ENCODE measurements at regions not wholly inside any gene's neighbourhood (a gene's known extent, or its start where the extent isn't known, plus 50 kb on each side); places are given as distances from the start of the nearest gene placed in this dataset.

- DNase-seq (ENCODE audit: low spot score) = peak; percentile 32
Measured at GRCh38 chr20:12022126-12022525, 104.4 kb downstream of the BTBD3 start.

DNA sequence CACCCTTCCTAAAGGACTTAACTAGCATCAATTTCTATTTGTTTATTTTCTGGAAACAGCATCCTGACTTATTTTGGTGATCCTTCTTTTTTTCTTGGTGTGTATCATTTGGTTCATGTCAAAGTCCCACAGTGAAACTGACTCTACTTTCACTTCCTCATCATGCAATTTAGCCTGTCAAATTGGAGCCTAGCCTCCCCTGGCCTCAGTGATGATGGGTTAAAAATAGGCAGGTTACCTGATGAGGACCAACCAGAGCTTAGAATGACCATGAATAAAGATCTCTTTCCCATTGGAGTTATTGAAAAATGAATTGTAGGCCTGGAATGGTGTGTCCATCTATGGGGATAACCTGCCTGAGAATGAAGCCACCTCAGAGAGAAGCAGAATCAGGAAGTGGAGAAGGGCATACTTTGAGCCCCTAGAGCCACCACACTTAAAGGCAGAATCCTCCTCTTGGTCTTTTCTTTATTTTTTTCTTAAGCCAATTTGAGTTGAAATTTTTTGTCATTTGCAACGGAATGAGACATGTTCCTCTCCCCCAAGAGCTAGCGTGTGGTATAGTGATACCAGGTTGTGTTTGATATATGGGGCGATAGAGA lies 105.6 kb downstream of the BTBD3 start:
- no peak for DNase-seq (ENCODE audit: low spot score)

GRCh38 chr20:12028771-12029170 lies 111.1 kb downstream of the BTBD3 start:
- no peak for DNase-seq (ENCODE audit: low spot score)

DNA sequence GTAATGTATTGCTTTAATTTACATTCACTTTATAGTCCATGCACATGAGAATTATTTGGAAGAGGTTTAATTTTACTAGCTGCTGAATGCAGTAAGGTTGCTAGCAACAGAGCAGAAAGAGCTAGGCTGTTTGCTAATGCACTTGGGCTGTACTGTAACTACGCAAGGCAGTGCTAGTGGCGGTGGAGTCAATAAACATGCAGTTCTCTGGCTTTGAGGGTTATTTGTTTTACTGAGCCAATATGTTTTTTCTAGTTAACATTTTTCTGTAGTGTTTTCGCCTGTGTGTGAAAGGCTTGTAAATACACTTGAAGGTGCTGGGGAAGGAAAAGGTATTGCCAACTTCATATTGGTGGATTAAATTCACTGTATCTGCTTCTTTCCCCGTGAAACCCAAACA lies 112.8 kb downstream of the BTBD3 start:
- no peak for DNase-seq (ENCODE audit: low spot score)

- no peak for DNase-seq (ENCODE audit: low spot score)
Measured at GRCh38 chr20:12036142-12036541, 118.4 kb downstream of the BTBD3 start.

DNA sequence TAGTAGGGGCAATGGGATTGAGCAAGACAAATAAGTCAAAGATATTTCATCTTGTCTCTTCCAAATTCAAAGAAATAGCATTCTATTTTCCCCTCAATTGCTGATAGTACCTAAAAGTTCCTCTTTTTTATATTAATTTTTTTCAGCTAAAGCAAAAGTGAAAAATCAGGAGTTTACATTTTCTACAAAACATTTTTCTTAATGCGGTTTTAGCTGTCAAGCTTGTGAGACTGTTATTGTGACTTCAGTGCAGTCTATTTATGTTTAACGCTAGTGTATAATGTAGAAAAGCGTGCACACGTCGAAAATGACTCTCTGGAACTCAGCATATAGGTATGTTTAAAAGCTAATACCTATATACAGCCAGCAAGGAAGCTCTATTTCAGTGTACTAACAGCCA lies 119.8 kb downstream of the BTBD3 start:
- no peak for DNase-seq (ENCODE audit: low spot score)

- DNase-seq (ENCODE audit: low spot score) = no peak
Measured at GRCh38 chr20:12040261-12040660, 122.6 kb downstream of the BTBD3 start.

DNA sequence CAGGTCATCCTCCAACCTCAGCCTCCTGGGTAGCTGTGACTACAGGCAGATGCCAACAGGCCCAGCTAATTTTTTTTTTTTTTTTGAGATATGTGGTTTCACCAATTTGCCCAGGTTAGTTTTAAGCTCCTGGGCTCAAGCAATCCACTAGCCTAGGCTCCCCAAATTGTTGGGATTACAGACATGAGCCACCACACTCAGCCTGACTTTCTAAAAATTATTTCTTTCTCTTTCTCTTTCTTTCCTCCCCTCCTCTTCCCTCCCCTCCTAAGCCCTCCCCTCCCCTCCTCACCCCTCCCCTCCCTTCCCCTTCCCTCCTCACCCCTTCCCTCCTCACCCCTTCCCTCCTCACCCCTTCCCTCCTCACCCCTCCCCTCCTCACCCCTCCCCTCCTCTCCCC lies 127.3 kb downstream of the BTBD3 start:
- no peak for DNase-seq (ENCODE audit: low spot score)

- no peak for DNase-seq (ENCODE audit: low spot score)
Measured at GRCh38 chr20:12047838-12048432, 130.2 kb downstream of the BTBD3 start.

DNA sequence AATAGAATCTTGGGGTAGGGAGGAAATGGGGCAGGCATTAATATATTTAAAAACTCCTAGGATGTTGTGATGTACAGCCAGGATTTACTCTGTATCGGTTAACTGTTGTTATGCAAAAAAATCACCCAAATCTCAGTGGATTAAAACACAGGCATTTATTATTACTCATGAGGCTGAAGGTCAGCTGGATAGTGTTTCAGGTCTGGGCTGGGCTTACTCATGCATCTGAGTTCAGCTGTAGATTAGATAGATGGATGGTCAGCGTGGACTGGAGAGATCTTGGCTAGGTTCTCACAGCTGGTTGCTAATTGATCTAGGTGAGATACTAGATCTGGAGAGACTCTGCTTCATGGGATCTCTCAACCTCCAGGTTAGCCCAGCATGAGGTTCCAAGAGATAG lies 131.4 kb downstream of the BTBD3 start:
- DNase-seq (ENCODE audit: low spot score) = no peak

- no peak for DNase-seq (ENCODE audit: low spot score)
Measured at GRCh38 chr20:12051206-12052163, 133.8 kb downstream of the BTBD3 start.

GRCh38 chr20:12053353-12053752 lies 135.7 kb downstream of the BTBD3 start:
- DNase-seq (ENCODE audit: low spot score) = no peak

DNA sequence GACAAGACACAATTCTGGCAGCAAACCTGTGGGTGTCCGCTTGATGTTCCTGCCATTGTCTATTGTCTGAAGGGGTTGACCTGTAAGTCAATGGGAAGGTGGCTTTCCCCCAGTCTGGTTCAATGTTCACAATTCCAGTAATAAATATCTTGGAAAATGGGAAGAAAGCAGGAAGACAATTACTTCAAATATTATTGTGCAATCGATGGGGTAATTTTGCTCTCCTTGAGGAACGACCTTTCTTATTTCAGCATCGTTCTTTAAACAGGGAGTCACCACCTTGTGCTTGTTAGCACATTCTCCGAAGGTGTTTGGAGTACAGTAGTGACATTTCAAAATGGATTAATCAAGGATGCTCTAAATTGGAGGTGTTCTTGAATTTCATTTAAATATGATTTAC lies 136.9 kb downstream of the BTBD3 start:
- no peak for DNase-seq (ENCODE audit: low spot score)

DNA sequence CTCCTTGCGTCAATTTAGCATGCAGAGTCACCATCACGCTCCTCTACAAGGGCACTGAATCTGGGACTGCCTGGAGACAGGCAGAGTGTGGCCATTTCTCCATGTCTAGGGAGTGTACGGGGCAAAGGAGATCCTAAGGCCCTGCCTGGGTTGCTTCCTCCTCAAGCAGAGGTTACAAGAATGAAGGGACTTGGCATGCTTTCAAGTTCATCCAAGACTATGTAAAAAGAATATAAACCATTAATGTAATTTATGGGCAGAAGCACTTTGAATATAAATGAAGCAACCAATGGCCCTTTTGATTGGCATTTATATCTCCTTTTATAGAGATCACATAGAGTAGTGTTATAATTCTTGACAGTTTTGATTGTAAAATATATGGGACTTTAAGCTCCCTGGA lies 137.5 kb downstream of the BTBD3 start:
- no peak for DNase-seq (ENCODE audit: low spot score)

DNA sequence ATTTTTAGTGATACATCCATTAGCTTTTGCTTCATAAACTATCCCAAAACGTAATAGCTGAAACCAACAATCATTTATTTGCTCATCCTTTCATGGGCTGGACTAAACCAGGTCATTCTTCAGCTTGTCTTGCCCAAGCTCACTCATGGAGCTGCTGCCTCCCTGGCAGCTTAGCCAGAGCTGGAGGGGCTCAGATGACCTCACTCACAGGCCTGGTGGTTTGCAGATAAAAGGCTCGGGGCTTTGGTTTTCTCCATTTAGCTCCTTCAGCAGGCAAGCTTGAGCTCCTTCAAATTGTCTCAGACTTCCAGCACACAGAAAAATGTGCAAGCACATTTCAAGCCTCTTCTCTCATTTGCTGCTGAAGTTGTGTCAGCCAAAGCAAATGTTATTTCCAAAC lies 139.1 kb downstream of the BTBD3 start:
- DNase-seq (ENCODE audit: low spot score) = no peak

DNA sequence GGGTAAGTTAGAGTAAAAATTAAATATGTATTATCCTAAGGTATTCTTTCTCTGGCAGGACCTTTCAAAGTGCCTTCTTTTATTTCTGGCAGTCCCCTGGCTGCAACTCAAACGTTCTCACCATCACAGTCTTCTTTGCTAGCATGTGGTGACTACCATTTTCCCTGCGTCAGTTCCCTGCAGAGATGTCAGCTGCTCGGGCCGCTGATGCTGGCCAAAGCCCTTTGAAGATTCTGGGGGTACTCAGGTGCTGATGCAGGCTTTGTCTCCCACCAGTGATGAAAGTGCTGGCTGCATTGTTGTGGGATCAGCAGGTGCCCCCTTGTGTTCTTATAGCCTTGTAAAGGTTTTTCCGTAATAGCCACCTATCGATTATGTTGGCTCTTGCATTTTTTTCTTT lies 140.1 kb downstream of the BTBD3 start:
- DNase-seq (ENCODE audit: low spot score) = no peak

GRCh38 chr20:12058216-12058615 lies 140.5 kb downstream of the BTBD3 start:
- no peak for DNase-seq (ENCODE audit: low spot score)

GRCh38 chr20:12061466-12061865 lies 143.8 kb downstream of the BTBD3 start:
- no peak for DNase-seq (ENCODE audit: low spot score)

- DNase-seq (ENCODE audit: low spot score) = no peak
Measured at GRCh38 chr20:12063106-12063684, 145.5 kb downstream of the BTBD3 start.

DNA sequence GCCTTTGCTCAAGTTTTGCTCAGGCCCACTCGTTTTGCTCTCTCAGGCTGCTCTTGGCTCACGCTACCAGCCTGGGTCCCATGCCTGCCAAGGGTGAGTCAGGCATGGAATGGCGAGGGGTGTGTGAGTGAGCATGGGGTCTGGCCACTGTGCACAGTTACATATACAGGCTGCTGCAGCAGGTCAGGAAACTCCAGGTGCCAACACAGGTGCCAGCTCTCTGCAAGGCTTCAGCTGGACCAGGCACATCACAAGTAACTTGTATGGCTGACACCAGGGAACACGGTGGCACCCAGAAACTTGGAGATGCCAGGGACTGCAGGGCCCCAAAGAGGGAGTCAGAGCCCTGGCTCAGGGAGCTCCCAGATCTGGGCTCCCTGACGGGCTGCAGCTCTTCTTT lies 146.8 kb downstream of the BTBD3 start:
- no peak for DNase-seq (ENCODE audit: low spot score)

DNA sequence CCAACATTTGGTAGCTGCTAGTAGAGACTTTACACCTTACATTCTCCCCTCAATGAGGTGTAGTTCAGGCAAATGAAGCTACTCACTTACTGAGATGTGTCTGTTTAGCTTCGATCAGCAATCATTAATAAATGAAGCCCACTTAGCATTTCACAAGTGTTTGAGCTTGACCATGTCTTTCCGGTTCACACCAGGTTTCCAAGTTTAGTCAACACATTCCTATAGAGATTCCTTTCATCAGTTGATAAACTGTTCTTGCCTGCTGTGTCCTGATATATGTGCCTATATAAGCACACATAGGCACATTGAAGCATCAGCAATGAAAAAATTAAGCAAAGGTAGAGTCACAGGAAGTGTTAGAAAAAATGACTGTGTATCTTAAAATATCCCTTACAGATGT lies 150.0 kb downstream of the BTBD3 start:
- DNase-seq (ENCODE audit: low spot score) = no peak

- DNase-seq (ENCODE audit: low spot score) = no peak
Measured at GRCh38 chr20:12068121-12068520, 150.4 kb downstream of the BTBD3 start.

GRCh38 chr20:12069181-12069580 lies 151.5 kb downstream of the BTBD3 start:
- no peak for DNase-seq (ENCODE audit: low spot score)

Measured in putamen (tissue), 1 donor.